IgD-negative memory B cell (primary cell): ENCODE measurements at regions not wholly inside any gene's neighbourhood (a gene's known extent, or its start where the extent isn't known, plus 50 kb on each side); places are given as distances from the start of the nearest gene placed in this dataset.

Experiments
- H3K27ac Mint-ChIP-seq, 3 donors: one replicate each; pipeline ENCODE4 v1.8.0; 2020 to 2022; ENCODE audit warnings: mild to moderate bottlenecking in 3 of 3, mixed read lengths in 3 of 3, moderate library complexity in 1 of 3
- H3K27me3 Mint-ChIP-seq: one replicate; pipeline ENCODE4 v1.8.0; 2021; ENCODE audit warnings: mixed read lengths
- H3K36me3 Mint-ChIP-seq: one replicate; pipeline ENCODE4 v1.8.0; 2020; ENCODE audit warnings: mild to moderate bottlenecking, mixed read lengths
- H3K4me1 Mint-ChIP-seq, 3 donors: one replicate each; pipeline ENCODE4 v1.8.0; 2020 to 2022; ENCODE audit warnings: mixed read lengths in 3 of 3, mild to moderate bottlenecking in 1 of 3
- H3K4me3 Mint-ChIP-seq, 4 donors: one replicate each; pipeline ENCODE4 v1.8.0; 2020 to 2022; ENCODE audit warnings: mild to moderate bottlenecking in 4 of 4, mixed read lengths in 4 of 4, moderate library complexity in 3 of 4
- H3K9me3 Mint-ChIP-seq, 3 donors: one replicate each; pipeline ENCODE4 v1.8.0; 2020 to 2021; ENCODE audit warnings: mixed read lengths in 3 of 3, mild to moderate bottlenecking in 1 of 3

DNA sequence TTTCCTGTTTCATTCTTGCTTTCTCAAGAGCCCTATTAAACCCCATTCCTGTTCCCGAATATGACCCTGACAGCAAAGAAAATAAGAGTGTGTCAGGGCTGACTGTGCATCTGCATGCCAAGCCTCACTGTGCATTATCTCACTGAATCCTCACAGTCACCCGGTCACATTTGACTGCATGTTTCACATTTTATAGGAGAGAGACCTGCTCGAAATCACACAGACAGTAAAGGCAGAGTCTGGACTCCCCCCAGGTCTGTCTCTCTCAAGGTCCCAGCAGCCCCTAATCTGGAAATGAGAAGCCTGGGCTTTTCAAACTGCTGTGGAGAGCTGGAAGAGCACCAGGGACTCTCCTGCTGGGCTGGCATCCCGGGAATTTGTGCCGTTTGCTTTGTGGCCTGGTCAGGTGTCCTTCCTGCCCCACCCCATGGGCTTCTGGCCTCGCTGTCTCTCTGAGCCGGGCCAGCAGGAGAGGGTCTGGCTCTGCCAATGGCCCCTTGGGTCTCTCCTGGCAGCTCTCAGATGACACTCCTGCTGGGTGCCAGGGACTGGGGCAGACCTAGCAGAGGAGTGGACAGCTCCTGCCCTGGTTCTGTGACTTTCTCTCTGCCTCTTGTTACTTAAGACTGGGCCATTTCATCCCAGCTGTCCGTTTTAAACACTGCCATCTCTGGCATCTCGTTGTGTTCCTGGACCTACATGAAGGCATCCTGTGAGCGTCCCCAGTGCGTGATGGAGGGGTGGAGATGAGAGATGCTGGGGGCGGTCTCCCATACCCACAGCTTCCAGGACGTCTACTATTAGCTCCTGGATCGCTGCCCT is 173.6 kb downstream of the ARHGAP12 start:
- Mint-ChIP-seq H3K4me3 (peak overlapping the region in 1 of 4 donors; percentile 60), H3K27ac (peak overlapping the region in 1 of 3 donors; percentile 13), H3K9me3 (no peaks in the 10 kb centered on the region), H3K4me1 (peaks cover under 1 to 5% (median 5%) of the 10 kb centered on the region in 3 donors), H3K36me3 (no peaks in the 10 kb centered on the region), H3K27me3 (no peaks in the 10 kb centered on the region)

GRCh38 chr10:31753681-31754080 is 174.9 kb downstream of the ARHGAP12 start:
- Mint-ChIP-seq H3K36me3 (no peaks in the 10 kb centered on the region), H3K27ac (no peak overlapping the region), H3K9me3 (no peaks in the 10 kb centered on the region), H3K27me3 (no peaks in the 10 kb centered on the region), H3K4me1 (peaks cover 0 to 2% (median 1%) of the 10 kb centered on the region in 3 donors), H3K4me3 (peak overlapping the region in 1 of 4 donors; percentile 51)

DNA sequence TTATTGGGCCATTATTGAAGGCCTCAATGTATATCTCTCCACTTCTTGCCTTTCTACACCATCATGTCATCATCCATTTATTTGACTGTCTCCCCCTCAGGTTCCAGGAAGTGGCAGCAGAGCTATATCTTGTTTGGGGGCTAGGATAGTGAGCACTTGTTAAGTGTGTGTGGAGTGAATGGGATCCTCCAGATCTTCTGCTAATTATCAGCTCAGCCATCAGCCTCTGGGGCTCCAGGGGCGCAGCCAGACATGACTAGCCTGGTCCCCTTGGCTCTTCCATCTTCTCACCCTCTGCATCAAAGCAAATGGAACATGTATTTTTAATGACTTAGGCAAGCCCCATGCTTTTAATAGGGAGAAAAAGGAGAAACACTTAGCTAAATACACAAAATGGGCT is 176.5 kb downstream of the ARHGAP12 start:
- Mint-ChIP-seq H3K27me3 (no peaks in the 10 kb centered on the region), H3K9me3 (no peaks in the 10 kb centered on the region), H3K4me1 (peaks cover 0 to 2% (median 1%) of the 10 kb centered on the region in 3 donors), H3K36me3 (no peaks in the 10 kb centered on the region), H3K27ac (peak overlapping the region in 1 of 3 donors; percentile 20), H3K4me3 (no peak overlapping the region)

GRCh38 chr10:31751738-31752080 is 176.9 kb downstream of the ARHGAP12 start:
- H3K4me1 Mint-ChIP-seq = peaks cover 0 to 2% (median 1%) of the 10 kb centered on the region in 3 donors
- H3K9me3 Mint-ChIP-seq = no peaks in the 10 kb centered on the region
- no peak overlapping the region for H3K4me3 Mint-ChIP-seq
- H3K36me3 Mint-ChIP-seq = no peaks in the 10 kb centered on the region
- H3K27ac Mint-ChIP-seq = no peak overlapping the region
- no peaks in the 10 kb centered on the region for H3K27me3 Mint-ChIP-seq

GRCh38 chr10:31751051-31751737 is 177.4 kb downstream of the ARHGAP12 start:
- no peaks in the 10 kb centered on the region for H3K36me3 Mint-ChIP-seq
- H3K9me3 Mint-ChIP-seq = no peaks in the 10 kb centered on the region
- H3K27ac Mint-ChIP-seq = no peak overlapping the region
- peaks cover 0 to 2% (median 1%) of the 10 kb centered on the region in 3 donors for H3K4me1 Mint-ChIP-seq
- no peak overlapping the region for H3K4me3 Mint-ChIP-seq
- H3K27me3 Mint-ChIP-seq = no peaks in the 10 kb centered on the region

GRCh38 chr10:31749981-31750840 is 178.4 kb downstream of the ARHGAP12 start:
- no peak overlapping the region for H3K4me3 Mint-ChIP-seq

DNA sequence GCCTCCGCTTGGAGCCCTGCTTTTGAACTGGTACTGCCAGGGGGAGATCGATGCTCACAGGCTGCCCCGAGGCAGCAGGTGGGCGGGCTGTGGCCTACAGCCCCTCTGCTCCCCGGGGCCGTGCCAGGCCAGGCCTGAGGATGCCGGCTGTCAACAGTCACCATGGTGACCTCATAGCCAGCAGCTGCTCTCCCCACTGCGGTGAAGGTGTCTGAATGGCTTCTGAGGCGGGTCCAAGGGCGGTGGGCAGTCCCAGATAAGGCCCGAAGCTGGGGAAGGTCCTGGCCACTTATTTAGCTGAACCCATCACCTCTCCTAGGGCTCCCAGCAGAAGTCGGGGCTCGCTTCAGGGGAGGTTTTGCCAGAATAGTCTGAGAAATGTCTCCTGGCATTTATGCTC is 179.3 kb downstream of the ARHGAP12 start:
- Mint-ChIP-seq H3K36me3 (no peaks in the 10 kb centered on the region), H3K4me3 (no peak overlapping the region), H3K27ac (no peak overlapping the region), H3K27me3 (peaks cover 2% of the 10 kb centered on the region), H3K4me1 (peaks cover 0 to 2% (median 0%) of the 10 kb centered on the region in 3 donors), H3K9me3 (no peaks in the 10 kb centered on the region)

More at GRCh38 chr10:31749981-31750840, 178.4 kb downstream of the ARHGAP12 start:
- Mint-ChIP-seq H3K9me3 (no peaks in the 10 kb centered on the region), H3K36me3 (no peaks in the 10 kb centered on the region), H3K4me1 (peaks cover 0 to 2% (median 0%) of the 10 kb centered on the region in 3 donors), H3K27ac (no peak overlapping the region), H3K27me3 (peaks cover 2% of the 10 kb centered on the region)

GRCh38 chr10:31745612-31746376 is 182.8 kb downstream of the ARHGAP12 start:
- Mint-ChIP-seq H3K9me3 (no peaks in the 10 kb centered on the region), H3K27me3 (peaks cover 2% of the 10 kb centered on the region), H3K4me1 (no peaks in the 10 kb centered on the region), H3K4me3 (no peak overlapping the region), H3K36me3 (no peaks in the 10 kb centered on the region), H3K27ac (peak overlapping the region in 1 of 3 donors; percentile 37)

DNA sequence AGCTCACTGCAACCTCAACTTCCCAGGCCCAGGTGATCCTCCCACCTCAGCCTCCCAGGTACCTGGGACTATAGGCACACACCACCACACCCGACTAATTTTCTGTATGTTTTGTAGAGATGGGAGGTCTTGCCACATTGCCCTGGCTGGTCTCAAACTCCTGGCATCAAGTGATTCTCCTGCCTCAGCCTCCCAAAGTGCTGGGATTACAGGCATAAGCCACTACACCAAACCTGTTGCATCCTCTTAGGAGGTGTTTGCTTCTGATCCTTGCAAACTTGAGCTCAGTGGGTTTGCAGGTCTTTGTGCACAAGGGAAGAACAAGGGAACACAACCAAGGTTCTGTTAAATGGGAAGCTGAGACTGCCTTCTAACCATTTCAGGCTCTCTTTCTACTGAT is 184.6 kb downstream of the ARHGAP12 start:
- Mint-ChIP-seq H3K27ac (no peak overlapping the region), H3K9me3 (no peaks in the 10 kb centered on the region), H3K4me3 (no peak overlapping the region), H3K27me3 (peaks cover 2% of the 10 kb centered on the region), H3K4me1 (no peaks in the 10 kb centered on the region), H3K36me3 (no peaks in the 10 kb centered on the region)

- Mint-ChIP-seq H3K27ac (no peak overlapping the region), H3K9me3 (peaks cover 0 to 2% (median under 1%) of the 10 kb centered on the region in 3 donors), H3K36me3 (no peaks in the 10 kb centered on the region), H3K4me3 (no peak overlapping the region), H3K27me3 (peaks cover 2% of the 10 kb centered on the region), H3K4me1 (no peaks in the 10 kb centered on the region)
These were observed 186.4 kb downstream of the ARHGAP12 start for GRCh38 chr10:31742255-31742654.

DNA sequence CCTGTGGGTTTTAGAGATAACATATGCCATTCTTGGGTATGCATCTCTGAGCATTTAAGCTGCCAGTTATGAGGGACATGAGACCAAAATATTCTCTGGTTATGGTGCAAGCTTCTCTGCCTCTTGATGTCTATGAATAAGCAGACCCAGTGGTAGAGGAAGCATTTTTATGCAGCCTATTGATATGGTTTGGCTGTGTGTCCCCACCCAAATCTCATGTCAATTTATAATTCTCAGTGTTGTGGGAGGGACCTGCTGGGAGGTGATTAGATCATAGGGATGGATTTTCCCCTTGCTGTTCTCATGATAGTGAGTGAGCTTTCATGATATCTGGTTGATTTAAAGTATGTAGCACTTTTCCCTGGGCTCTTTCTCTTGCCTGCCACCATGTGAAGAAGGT is 187.2 kb downstream of the ARHGAP12 start:
- no peak overlapping the region for H3K27ac Mint-ChIP-seq

DNA sequence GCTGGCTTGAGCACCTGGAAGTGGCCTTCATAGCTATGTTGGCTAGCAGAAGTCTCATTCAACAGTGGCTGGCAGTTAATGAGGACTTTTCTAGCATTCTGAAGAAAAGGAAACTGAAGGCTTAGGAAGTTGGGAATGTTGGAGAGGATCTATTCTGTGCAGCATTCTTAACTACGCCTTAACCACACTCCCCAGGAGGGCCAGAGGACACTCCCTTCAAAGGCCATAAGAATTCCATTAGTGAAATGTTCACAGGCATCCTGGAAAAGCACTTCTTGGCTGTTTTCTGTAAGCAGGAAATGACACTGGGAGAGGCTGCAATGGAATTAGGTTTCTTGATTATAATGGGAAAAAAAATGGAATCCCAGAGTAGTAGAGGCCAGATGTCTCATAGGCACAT is 188.9 kb downstream of the ARHGAP12 start:
- H3K4me3 Mint-ChIP-seq = no peak overlapping the region
- H3K4me1 Mint-ChIP-seq = no peaks in the 10 kb centered on the region
- H3K27me3 Mint-ChIP-seq = no peaks in the 10 kb centered on the region
- H3K9me3 Mint-ChIP-seq = peaks cover 1 to 10% (median 7%) of the 10 kb centered on the region in 3 donors
- H3K27ac Mint-ChIP-seq = no peak overlapping the region
- no peaks in the 10 kb centered on the region for H3K36me3 Mint-ChIP-seq

More for the DNA sequence above, 187.2 kb downstream of the ARHGAP12 start:
- Mint-ChIP-seq H3K4me1 (no peaks in the 10 kb centered on the region), H3K9me3 (peaks cover 1 to 6% (median 5%) of the 10 kb centered on the region in 3 donors), H3K4me3 (no peak overlapping the region), H3K27me3 (peaks cover 2% of the 10 kb centered on the region), H3K36me3 (no peaks in the 10 kb centered on the region)

- no peak overlapping the region for H3K4me3 Mint-ChIP-seq
- no peaks in the 10 kb centered on the region for H3K4me1 Mint-ChIP-seq
- H3K27ac Mint-ChIP-seq = no peak overlapping the region
- no peaks in the 10 kb centered on the region for H3K27me3 Mint-ChIP-seq
- H3K9me3 Mint-ChIP-seq = peaks cover 1 to 10% (median 7%) of the 10 kb centered on the region in 3 donors
- no peaks in the 10 kb centered on the region for H3K36me3 Mint-ChIP-seq
These were observed 189.5 kb downstream of the ARHGAP12 start for GRCh38 chr10:31739146-31739545.

- no peak overlapping the region for H3K27ac Mint-ChIP-seq
- peaks cover 2 to 4% (median 4%) of the 10 kb centered on the region in 3 donors for H3K9me3 Mint-ChIP-seq
- H3K27me3 Mint-ChIP-seq = peaks cover 5% of the 10 kb centered on the region
- H3K36me3 Mint-ChIP-seq = no peaks in the 10 kb centered on the region
- no peak overlapping the region for H3K4me3 Mint-ChIP-seq
- no peaks in the 10 kb centered on the region for H3K4me1 Mint-ChIP-seq
These were observed 196.9 kb downstream of the ARHGAP12 start for GRCh38 chr10:31731711-31732110.
